ENCODE measurements at regions not wholly inside any gene's neighbourhood (a gene's known extent, or its start where the extent isn't known, plus 50 kb on each side); places are given as distances from the start of the nearest gene placed in this dataset.
"Not testable (repeated sequence)": the region's sequence is repeated elsewhere in the genome, so short reads cannot be mapped to it uniquely, and the experiment has no call there.

DNA sequence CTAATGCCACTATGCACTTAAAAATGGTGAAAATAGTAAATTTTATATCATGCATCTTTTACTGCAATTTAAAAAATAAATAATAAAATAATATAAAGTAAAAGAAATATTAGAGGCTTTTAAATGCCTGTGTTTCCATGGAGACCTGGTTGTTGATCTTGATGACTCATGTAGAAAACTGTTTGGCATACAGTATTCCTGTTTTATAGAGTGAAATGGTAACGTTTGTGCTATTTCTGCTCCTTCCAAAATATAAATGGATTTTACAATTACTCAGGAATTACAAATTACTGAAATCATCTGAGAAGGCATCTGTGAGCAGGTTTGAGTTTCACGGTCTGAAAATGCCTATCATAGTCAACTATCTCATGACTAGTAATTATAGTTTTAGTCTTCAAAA, 98.4 kb upstream of the USP25 start:
- no peak for ATAC-seq
- no peak for TF ChIP-seq CTCF (IDR thresholded peaks at IDR 0.05)
- DNase-seq, result no peak
- intact Hi-C loops (cut with DNase I), result no loop called here
- WGBS, 2 donors, result 38 to 41% methylated on average over 2 of the region's 2 CpGs
- no peak overlapping the region for H3K4me3 ChIP-seq
- no peaks in the 10 kb centered on the region for H3K36me3 ChIP-seq
- H3K9me3 ChIP-seq, result no peaks in the 10 kb centered on the region
- H3K27ac ChIP-seq, result no peak overlapping the region
- H3K27me3 ChIP-seq, result peaks cover 0 to 4% (median 0%) of the 10 kb centered on the region in 7 donors
- no peaks in the 10 kb centered on the region for H3K4me1 ChIP-seq

DNA sequence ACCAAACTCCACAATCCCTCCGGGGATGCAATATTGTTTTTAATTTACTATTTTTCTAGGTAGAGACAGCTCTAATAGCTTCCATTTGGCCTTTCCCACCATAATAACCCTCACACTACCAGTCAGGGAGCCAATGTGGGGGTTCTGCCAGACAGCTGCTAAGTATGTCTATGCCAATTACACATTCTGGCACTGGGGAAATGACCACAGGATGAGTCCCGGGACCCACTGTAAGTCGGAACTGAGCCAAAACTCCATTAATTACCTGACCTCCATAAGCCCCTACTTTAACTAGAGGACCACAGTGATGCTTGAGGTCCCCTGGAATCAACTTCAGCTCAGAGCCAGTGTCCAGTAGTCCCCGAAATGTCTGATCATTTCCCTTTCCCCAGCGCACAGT, 95.2 kb upstream of the USP25 start:
- intact Hi-C loops (cut with DNase I); H3K36me3 ChIP-seq; H3K27ac ChIP-seq; H3K9me3 ChIP-seq; DNase-seq; H3K27me3 ChIP-seq; H3K4me3 ChIP-seq; H3K4me1 ChIP-seq; ATAC-seq: not testable (repeated sequence)
- WGBS, 2 donors, result 71 to 81% methylated on average over 5 of the region's 5 CpGs

GRCh38 chr21:15638856-15639549, 90.8 kb upstream of the USP25 start:
- Histone ChIP-seq H3K9me3 (no peaks in the 10 kb centered on the region), H3K36me3 (no peaks in the 10 kb centered on the region), H3K27me3 (no peaks in the 10 kb centered on the region), H3K4me1 (no peaks in the 10 kb centered on the region), H3K27ac (no peak overlapping the region), H3K4me3 (no peak overlapping the region)
- WGBS, 2 donors, result 70 to 72% methylated on average over 8 of the region's 8 CpGs
- TF ChIP-seq CTCF (IDR thresholded peaks at IDR 0.05), result no peak
- intact Hi-C loops (cut with DNase I), result no loop called here
- ATAC-seq, result peak in 1 of 8 donors; percentile 18
- no peak for DNase-seq

GRCh38 chr21:15640113-15640512, 89.7 kb upstream of the USP25 start:
- intact Hi-C loops (cut with DNase I); H3K4me3 ChIP-seq; H3K36me3 ChIP-seq; H3K9me3 ChIP-seq; H3K4me1 ChIP-seq; ATAC-seq; H3K27ac ChIP-seq; DNase-seq; H3K27me3 ChIP-seq: not testable (repeated sequence)
- WGBS, 2 donors, result 91 to 96% methylated on average over 3 of the region's 3 CpGs

GRCh38 chr21:15644489-15644888, 85.3 kb upstream of the USP25 start:
- WGBS, 2 donors, result 84 to 88% methylated on average over 3 of the region's 3 CpGs
- DNase-seq, result no peak
- Histone ChIP-seq H3K4me3 (no peak overlapping the region), H3K4me1 (no peaks in the 10 kb centered on the region), H3K9me3 (no peaks in the 10 kb centered on the region), H3K27me3 (no peaks in the 10 kb centered on the region), H3K36me3 (no peaks in the 10 kb centered on the region), H3K27ac (no peak overlapping the region)
- intact Hi-C loops (cut with DNase I), result no loop called here
- no peak for TF ChIP-seq CTCF (IDR thresholded peaks at IDR 0.05)
- ATAC-seq, result no peak
